WTC11 (cell line): ENCODE measurements at regions not wholly inside any gene's neighbourhood (a gene's known extent, or its start where the extent isn't known, plus 50 kb on each side); places are given as distances from the start of the nearest gene placed in this dataset.

ENCODE experiments used
- ATAC-seq: fragments of 200-7000 bp; cut with Tn5 transposase; 2 replicates; pipeline ENCODE4 v1.10.0; 2021; ENCODE audit warnings: mild to moderate bottlenecking, moderate library complexity
- CTCF ChIA-PET: fragments of 300-600 bp; sonication (Branson Sonifier 250); formaldehyde crosslinking; loops from one replicate; lab custom pipeline; 2021; ENCODE audit warnings: antibody characterized with exemption; lab: Charles Lee
- POLR2A ChIA-PET: fragments of 350-600 bp; sonication (Branson Sonifier 250); formaldehyde crosslinking; loops from one replicate; lab custom pipeline; 2021; ENCODE audit warnings: antibody characterized with exemption; lab: Charles Lee
- DNase-seq: peaks from one replicate; pipeline ENCODE4 v3.0.0; 2021; ENCODE audit warnings: low spot score
- H3K27ac Mint-ChIP-seq: 2 replicates; pipeline ENCODE4 v1.8.0; 2021; ENCODE audit warnings: mixed read lengths
- H3K27me3 Mint-ChIP-seq: 2 replicates; pipeline ENCODE4 v1.8.0; 2021; ENCODE audit warnings: low read depth, mild to moderate bottlenecking, moderate library complexity, mixed read lengths
- H3K36me3 Mint-ChIP-seq: 2 replicates; pipeline ENCODE4 v1.8.0; 2021; ENCODE audit warnings: mixed read lengths
- H3K4me1 Mint-ChIP-seq: 2 replicates; pipeline ENCODE4 v1.8.0; 2022; ENCODE audit warnings: mixed read lengths
- H3K4me3 Mint-ChIP-seq: 2 replicates; pipeline ENCODE4 v1.8.0; 2021; ENCODE audit warnings: mild to moderate bottlenecking, moderate library complexity, mixed read lengths
- H3K9me3 Mint-ChIP-seq: 2 replicates; pipeline ENCODE4 v1.8.0; 2021; ENCODE audit warnings: mixed read lengths
- ATF1 ChIP-seq: sonication (generic); formaldehyde crosslinking; IDR thresholded peaks from 2 replicates; pipeline ENCODE4 v1.8.1; 2023; ENCODE audit warnings: mild to moderate bottlenecking, moderate library complexity, missing genetic modification reagents
- EMX1 ChIP-seq: fragments of 250-450 bp; sonication (Bioruptor Pico); IDR thresholded peaks from 2 replicates; pipeline ENCODE4 v1.8.0; 2021; ENCODE audit warnings: mild to moderate bottlenecking
- FOXK1 ChIP-seq: sonication (generic); formaldehyde crosslinking; IDR thresholded peaks from 2 replicates; pipeline ENCODE4 v1.8.0; 2022; ENCODE audit warnings: mild to moderate bottlenecking, moderate library complexity, missing genetic modification reagents
- GRHL2 ChIP-seq: fragments of 250-450 bp; sonication (Bioruptor Pico); IDR thresholded peaks from 2 replicates; pipeline ENCODE4 v1.8.0; 2022; ENCODE audit warnings: mild to moderate bottlenecking, moderate library complexity; ENCODE audit not compliant: insufficient replicate concordance, severe bottlenecking
- JUN ChIP-seq: sonication (generic); formaldehyde crosslinking; IDR thresholded peaks from 2 replicates; pipeline ENCODE4 v1.8.0; 2023; ENCODE audit warnings: mild to moderate bottlenecking, missing genetic modification reagents
- OVOL2 ChIP-seq: fragments of 250-450 bp; sonication (Bioruptor Pico); IDR thresholded peaks from 2 replicates; pipeline ENCODE4 v1.9.0; 2021; ENCODE audit warnings: mild to moderate bottlenecking, borderline replicate concordance
- TEAD1 ChIP-seq: sonication (generic); formaldehyde crosslinking; IDR thresholded peaks from 2 replicates; pipeline ENCODE4 v1.8.0; 2022; ENCODE audit warnings: mild to moderate bottlenecking, missing genetic modification reagents
- ZNF317 ChIP-seq: sonication (generic); formaldehyde crosslinking; IDR thresholded peaks from 2 replicates; pipeline ENCODE4 v1.8.1; 2023; ENCODE audit warnings: low read depth, mild to moderate bottlenecking, moderate library complexity, missing genetic modification reagents, borderline replicate concordance
- TF ChIP-seq, protein P1 (sequence below): fragments of 250-450 bp; sonication (Bioruptor Pico); IDR thresholded peaks from 2 replicates; pipeline ENCODE4 v1.9.0; 2021; ENCODE audit warnings: mild to moderate bottlenecking, borderline replicate concordance
- TF ChIP-seq, protein P2 (sequence below): fragments of 250-450 bp; sonication (Bioruptor Pico); IDR thresholded peaks from 2 replicates; pipeline ENCODE4 v1.8.0; 2021; ENCODE audit warnings: mild to moderate bottlenecking
- TF ChIP-seq, protein P3 (sequence below): fragments of 250-450 bp; sonication (Bioruptor Pico); IDR thresholded peaks from 2 replicates; pipeline ENCODE4 v1.9.0; 2021; ENCODE audit warnings: mild to moderate bottlenecking
- TF ChIP-seq, protein P4 (sequence below): sonication (generic); formaldehyde crosslinking; IDR thresholded peaks from 2 replicates; pipeline ENCODE4 v1.8.0; 2022; ENCODE audit warnings: mild to moderate bottlenecking, missing genetic modification reagents
- TF ChIP-seq, protein P5 (sequence below): sonication (generic); formaldehyde crosslinking; IDR thresholded peaks from 2 replicates; pipeline ENCODE4 v1.8.1; 2023; ENCODE audit warnings: mild to moderate bottlenecking, missing genetic modification reagents, moderate library complexity
- TF ChIP-seq, protein P6 (sequence below): sonication (generic); formaldehyde crosslinking; IDR thresholded peaks from 2 replicates; pipeline ENCODE4 v1.8.1; 2023; ENCODE audit warnings: mild to moderate bottlenecking, missing genetic modification reagents, moderate library complexity
- TF ChIP-seq, protein P7 (sequence below): sonication (generic); formaldehyde crosslinking; IDR thresholded peaks from 2 replicates; pipeline ENCODE4 v1.8.1; 2022; ENCODE audit warnings: low read depth, missing genetic modification reagents, borderline replicate concordance
- TF ChIP-seq, protein P8 (sequence below): fragments of 250-450 bp; sonication (Bioruptor Pico); IDR thresholded peaks from 2 replicates; pipeline ENCODE4 v2.1.2; 2022; ENCODE audit warnings: mild to moderate bottlenecking, moderate library complexity
- TF ChIP-seq, protein P9 (sequence below): sonication (generic); formaldehyde crosslinking; conservative IDR thresholded peaks from 2 replicates; pipeline ENCODE4 v1.8.1; 2022; ENCODE audit warnings: mild to moderate bottlenecking, missing genetic modification reagents

DNA sequence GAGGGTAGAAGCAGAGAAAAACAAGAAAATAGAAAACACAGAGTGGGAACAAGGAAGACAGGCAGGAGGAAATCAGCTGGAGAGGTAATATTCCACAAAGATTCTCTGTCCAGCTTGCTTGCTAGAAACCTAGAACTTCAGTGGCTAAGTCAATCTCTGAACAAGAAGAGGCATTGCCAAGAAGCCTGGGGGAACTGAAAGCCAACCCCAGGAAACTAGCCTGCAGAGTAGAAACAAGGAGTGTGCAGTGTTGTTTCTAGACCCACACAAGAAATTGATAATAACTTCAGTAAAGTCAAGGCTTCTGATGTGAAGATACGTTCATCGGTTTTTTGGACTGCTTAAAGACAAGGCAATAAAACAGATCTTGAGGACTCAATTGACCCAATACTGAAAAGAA is 234.5 kb upstream of the MAP3K1 start:
- H3K9me3 Mint-ChIP-seq = peaks cover 29% of the 10 kb centered on the region
- H3K4me3 Mint-ChIP-seq = no peak overlapping the region
- H3K36me3 Mint-ChIP-seq = peaks cover 10% of the 10 kb centered on the region
- TF ChIP-seq, protein P1, sequence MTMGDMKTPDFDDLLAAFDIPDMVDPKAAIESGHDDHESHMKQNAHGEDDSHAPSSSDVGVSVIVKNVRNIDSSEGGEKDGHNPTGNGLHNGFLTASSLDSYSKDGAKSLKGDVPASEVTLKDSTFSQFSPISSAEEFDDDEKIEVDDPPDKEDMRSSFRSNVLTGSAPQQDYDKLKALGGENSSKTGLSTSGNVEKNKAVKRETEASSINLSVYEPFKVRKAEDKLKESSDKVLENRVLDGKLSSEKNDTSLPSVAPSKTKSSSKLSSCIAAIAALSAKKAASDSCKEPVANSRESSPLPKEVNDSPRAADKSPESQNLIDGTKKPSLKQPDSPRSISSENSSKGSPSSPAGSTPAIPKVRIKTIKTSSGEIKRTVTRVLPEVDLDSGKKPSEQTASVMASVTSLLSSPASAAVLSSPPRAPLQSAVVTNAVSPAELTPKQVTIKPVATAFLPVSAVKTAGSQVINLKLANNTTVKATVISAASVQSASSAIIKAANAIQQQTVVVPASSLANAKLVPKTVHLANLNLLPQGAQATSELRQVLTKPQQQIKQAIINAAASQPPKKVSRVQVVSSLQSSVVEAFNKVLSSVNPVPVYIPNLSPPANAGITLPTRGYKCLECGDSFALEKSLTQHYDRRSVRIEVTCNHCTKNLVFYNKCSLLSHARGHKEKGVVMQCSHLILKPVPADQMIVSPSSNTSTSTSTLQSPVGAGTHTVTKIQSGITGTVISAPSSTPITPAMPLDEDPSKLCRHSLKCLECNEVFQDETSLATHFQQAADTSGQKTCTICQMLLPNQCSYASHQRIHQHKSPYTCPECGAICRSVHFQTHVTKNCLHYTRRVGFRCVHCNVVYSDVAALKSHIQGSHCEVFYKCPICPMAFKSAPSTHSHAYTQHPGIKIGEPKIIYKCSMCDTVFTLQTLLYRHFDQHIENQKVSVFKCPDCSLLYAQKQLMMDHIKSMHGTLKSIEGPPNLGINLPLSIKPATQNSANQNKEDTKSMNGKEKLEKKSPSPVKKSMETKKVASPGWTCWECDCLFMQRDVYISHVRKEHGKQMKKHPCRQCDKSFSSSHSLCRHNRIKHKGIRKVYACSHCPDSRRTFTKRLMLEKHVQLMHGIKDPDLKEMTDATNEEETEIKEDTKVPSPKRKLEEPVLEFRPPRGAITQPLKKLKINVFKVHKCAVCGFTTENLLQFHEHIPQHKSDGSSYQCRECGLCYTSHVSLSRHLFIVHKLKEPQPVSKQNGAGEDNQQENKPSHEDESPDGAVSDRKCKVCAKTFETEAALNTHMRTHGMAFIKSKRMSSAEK (CRISPR knock-in tag) = no peak
- TF ChIP-seq, protein P2, sequence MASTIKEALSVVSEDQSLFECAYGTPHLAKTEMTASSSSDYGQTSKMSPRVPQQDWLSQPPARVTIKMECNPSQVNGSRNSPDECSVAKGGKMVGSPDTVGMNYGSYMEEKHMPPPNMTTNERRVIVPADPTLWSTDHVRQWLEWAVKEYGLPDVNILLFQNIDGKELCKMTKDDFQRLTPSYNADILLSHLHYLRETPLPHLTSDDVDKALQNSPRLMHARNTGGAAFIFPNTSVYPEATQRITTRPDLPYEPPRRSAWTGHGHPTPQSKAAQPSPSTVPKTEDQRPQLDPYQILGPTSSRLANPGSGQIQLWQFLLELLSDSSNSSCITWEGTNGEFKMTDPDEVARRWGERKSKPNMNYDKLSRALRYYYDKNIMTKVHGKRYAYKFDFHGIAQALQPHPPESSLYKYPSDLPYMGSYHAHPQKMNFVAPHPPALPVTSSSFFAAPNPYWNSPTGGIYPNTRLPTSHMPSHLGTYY (CRISPR knock-in tag) = no peak
- TF ChIP-seq, protein P3, sequence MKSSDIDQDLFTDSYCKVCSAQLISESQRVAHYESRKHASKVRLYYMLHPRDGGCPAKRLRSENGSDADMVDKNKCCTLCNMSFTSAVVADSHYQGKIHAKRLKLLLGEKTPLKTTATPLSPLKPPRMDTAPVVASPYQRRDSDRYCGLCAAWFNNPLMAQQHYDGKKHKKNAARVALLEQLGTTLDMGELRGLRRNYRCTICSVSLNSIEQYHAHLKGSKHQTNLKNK = no peak
- TF ChIP-seq JUN (CRISPR knock-in tag) = no peak
- no peak for TF ChIP-seq TEAD1 (CRISPR knock-in tag)
- TF ChIP-seq GRHL2 (CRISPR knock-in tag) = no peak
- TF ChIP-seq, protein P4, sequence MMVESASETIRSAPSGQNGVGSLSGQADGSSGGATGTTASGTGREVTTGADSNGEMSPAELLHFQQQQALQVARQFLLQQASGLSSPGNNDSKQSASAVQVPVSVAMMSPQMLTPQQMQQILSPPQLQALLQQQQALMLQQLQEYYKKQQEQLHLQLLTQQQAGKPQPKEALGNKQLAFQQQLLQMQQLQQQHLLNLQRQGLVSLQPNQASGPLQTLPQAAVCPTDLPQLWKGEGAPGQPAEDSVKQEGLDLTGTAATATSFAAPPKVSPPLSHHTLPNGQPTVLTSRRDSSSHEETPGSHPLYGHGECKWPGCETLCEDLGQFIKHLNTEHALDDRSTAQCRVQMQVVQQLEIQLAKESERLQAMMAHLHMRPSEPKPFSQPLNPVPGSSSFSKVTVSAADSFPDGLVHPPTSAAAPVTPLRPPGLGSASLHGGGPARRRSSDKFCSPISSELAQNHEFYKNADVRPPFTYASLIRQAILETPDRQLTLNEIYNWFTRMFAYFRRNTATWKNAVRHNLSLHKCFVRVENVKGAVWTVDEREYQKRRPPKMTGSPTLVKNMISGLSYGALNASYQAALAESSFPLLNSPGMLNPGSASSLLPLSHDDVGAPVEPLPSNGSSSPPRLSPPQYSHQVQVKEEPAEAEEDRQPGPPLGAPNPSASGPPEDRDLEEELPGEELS (CRISPR knock-in tag) = no peak
- no peak for TF ChIP-seq EMX1 (CRISPR knock-in tag)
- TF ChIP-seq, protein P5, sequence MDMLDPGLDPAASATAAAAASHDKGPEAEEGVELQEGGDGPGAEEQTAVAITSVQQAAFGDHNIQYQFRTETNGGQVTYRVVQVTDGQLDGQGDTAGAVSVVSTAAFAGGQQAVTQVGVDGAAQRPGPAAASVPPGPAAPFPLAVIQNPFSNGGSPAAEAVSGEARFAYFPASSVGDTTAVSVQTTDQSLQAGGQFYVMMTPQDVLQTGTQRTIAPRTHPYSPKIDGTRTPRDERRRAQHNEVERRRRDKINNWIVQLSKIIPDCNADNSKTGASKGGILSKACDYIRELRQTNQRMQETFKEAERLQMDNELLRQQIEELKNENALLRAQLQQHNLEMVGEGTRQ (CRISPR knock-in tag) = no peak
- TF ChIP-seq FOXK1 (CRISPR knock-in tag) = no peak
- TF ChIP-seq, protein P6, sequence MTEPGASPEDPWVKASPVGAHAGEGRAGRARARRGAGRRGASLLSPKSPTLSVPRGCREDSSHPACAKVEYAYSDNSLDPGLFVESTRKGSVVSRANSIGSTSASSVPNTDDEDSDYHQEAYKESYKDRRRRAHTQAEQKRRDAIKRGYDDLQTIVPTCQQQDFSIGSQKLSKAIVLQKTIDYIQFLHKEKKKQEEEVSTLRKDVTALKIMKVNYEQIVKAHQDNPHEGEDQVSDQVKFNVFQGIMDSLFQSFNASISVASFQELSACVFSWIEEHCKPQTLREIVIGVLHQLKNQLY (CRISPR knock-in tag) = no peak
- no peak for TF ChIP-seq ZNF317 (CRISPR knock-in tag)
- TF ChIP-seq, protein P7, sequence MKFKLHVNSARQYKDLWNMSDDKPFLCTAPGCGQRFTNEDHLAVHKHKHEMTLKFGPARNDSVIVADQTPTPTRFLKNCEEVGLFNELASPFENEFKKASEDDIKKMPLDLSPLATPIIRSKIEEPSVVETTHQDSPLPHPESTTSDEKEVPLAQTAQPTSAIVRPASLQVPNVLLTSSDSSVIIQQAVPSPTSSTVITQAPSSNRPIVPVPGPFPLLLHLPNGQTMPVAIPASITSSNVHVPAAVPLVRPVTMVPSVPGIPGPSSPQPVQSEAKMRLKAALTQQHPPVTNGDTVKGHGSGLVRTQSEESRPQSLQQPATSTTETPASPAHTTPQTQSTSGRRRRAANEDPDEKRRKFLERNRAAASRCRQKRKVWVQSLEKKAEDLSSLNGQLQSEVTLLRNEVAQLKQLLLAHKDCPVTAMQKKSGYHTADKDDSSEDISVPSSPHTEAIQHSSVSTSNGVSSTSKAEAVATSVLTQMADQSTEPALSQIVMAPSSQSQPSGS (CRISPR knock-in tag) = no peak
- TF ChIP-seq ATF1 (CRISPR knock-in tag) = no peak
- TF ChIP-seq, protein P8, sequence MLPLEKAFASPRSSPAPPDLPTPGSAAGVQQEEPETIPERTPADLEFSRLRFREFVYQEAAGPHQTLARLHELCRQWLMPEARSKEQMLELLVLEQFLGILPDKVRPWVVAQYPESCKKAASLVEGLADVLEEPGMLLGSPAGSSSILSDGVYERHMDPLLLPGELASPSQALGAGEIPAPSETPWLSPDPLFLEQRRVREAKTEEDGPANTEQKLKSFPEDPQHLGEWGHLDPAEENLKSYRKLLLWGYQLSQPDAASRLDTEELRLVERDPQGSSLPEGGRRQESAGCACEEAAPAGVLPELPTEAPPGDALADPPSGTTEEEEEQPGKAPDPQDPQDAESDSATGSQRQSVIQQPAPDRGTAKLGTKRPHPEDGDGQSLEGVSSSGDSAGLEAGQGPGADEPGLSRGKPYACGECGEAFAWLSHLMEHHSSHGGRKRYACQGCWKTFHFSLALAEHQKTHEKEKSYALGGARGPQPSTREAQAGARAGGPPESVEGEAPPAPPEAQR (CRISPR knock-in tag) = no peak
- TF ChIP-seq OVOL2 (CRISPR knock-in tag) = no peak
- TF ChIP-seq, protein P9, sequence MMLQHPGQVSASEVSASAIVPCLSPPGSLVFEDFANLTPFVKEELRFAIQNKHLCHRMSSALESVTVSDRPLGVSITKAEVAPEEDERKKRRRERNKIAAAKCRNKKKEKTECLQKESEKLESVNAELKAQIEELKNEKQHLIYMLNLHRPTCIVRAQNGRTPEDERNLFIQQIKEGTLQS (CRISPR knock-in tag) = no peak
- no peak overlapping the region for H3K27ac Mint-ChIP-seq
- peaks cover 1% of the 10 kb centered on the region; the same call in 1 of the 2 replicates for H3K27me3 Mint-ChIP-seq
- no peak for DNase-seq
- peaks cover 4% of the 10 kb centered on the region for H3K4me1 Mint-ChIP-seq
- CTCF ChIA-PET = no interaction called here
- POLR2A ChIA-PET = no interaction called here
- ATAC-seq = no peak
